HCT116 (cell line): ENCODE measurements at regions not wholly inside any gene's neighbourhood (a gene's known extent, or its start where the extent isn't known, plus 50 kb on each side); places are given as distances from the start of the nearest gene placed in this dataset.

Experiments
- EZH2 ChIP-seq: fragments of 200-600 bp; sonication (generic); IDR thresholded peaks from 2 replicates; pipeline ENCODE4 v1.6.1; 2017; ENCODE audit warnings: antibody characterized with exemption, mixed run types
- POLR2A ChIP-seq: IDR thresholded peaks from 2 replicates; pipeline ENCODE4 v1.7.0; 2011; ENCODE audit warnings: borderline replicate concordance; ENCODE audit not compliant: insufficient read depth, insufficient read length; ENCODE audit errors: extremely low read depth
- POLR2AphosphoS5 ChIP-seq: IDR thresholded peaks from 2 replicates; pipeline ENCODE4 v1.6.1; 2011; ENCODE audit warnings: mild to moderate bottlenecking, low read depth, low read length, moderate library complexity
- SIN3A ChIP-seq: IDR thresholded peaks from 2 replicates; pipeline ENCODE4 v1.6.1; 2012; ENCODE audit warnings: low read depth
- TF ChIP-seq, protein P1 (sequence below), 3 experiments: fragments of 200-600 bp in 1 of 3; sonication (generic) in 1 of 3; IDR thresholded peaks in 2 of 3; conservative IDR thresholded peaks in 1 of 3; 2 replicates each; pipeline ENCODE4 v1.5.1; 2012 to 2017; ENCODE audit warnings: low read depth in 2 of 3, low read length in 2 of 3, antibody characterized with exemption in 1 of 3, borderline replicate concordance in 1 of 3, control low read depth in 1 of 3, mild to moderate bottlenecking in 1 of 3, mixed read lengths in 1 of 3, mixed run types in 1 of 3, moderate library complexity in 1 of 3; ENCODE audit not compliant: insufficient read depth in 1 of 3

DNA sequence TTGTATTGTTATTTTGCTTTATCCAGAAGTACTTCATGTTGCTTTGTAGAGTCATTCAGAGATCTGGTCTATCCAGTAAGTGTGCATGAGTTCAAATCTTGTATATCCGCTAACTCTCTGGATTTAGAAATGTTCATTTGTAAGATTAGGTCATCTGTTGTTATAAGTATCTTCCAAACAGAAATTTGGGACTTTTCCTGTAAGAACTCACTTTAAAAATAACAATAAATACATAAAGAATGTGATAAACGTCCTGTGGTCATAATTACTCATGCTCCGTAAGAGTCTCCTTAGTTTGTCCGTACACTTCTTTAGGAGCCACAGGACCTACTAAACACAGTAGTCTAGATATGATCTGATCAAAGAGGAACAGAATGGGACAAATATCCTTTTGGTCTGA is 699.9 kb upstream of the SLC8A1 start:
- TF ChIP-seq, protein P1, sequence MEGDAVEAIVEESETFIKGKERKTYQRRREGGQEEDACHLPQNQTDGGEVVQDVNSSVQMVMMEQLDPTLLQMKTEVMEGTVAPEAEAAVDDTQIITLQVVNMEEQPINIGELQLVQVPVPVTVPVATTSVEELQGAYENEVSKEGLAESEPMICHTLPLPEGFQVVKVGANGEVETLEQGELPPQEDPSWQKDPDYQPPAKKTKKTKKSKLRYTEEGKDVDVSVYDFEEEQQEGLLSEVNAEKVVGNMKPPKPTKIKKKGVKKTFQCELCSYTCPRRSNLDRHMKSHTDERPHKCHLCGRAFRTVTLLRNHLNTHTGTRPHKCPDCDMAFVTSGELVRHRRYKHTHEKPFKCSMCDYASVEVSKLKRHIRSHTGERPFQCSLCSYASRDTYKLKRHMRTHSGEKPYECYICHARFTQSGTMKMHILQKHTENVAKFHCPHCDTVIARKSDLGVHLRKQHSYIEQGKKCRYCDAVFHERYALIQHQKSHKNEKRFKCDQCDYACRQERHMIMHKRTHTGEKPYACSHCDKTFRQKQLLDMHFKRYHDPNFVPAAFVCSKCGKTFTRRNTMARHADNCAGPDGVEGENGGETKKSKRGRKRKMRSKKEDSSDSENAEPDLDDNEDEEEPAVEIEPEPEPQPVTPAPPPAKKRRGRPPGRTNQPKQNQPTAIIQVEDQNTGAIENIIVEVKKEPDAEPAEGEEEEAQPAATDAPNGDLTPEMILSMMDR (IDR thresholded peaks at IDR 0.05 in 2 of 3, conservative IDR thresholded peaks at IDR 0.05 in 1 of 3; ENCODE audit: borderline replicate concordance in 1 of 3, insufficient read depth in 1 of 3, low read depth in 2 of 3, low read length in 2 of 3): no peak
- no peak for TF ChIP-seq POLR2AphosphoS5
- TF ChIP-seq EZH2: no peak
- no peak for TF ChIP-seq SIN3A
- no peak for TF ChIP-seq POLR2A
